OCI-LY1 (cell line): ENCODE measurements at regions not wholly inside any gene's neighbourhood (a gene's known extent, or its start where the extent isn't known, plus 50 kb on each side); places are given as distances from the start of the nearest gene placed in this dataset.

ENCODE experiments used
- CTCF ChIP-seq: fragments of 200-600 bp; sonication (generic), shearing (Covaris generic); IDR thresholded peaks from 2 replicates; pipeline ENCODE4 v1.5.1; 2017; ENCODE audit warnings: mild to moderate bottlenecking, antibody characterized with exemption, low read length, moderate library complexity, mixed read lengths
- EZH2 ChIP-seq: fragments of 200-600 bp; sonication (generic), shearing (Covaris generic); IDR thresholded peaks from 2 replicates; pipeline ENCODE4 v1.8.0; 2017; ENCODE audit warnings: borderline replicate concordance, mixed run types, mild to moderate bottlenecking, antibody characterized with exemption, low read length, moderate library complexity, mixed read lengths

GRCh38 chr3:18011387-18011786, 269.0 kb upstream of the TBC1D5 start:
- TF ChIP-seq CTCF (no peak), EZH2 (no peak)
